Stimulated activated CD4-positive, alpha-beta T cell treated with anti-CD3 and anti-CD28 coated beads, Interleukin-2, amount 100 ng/mL, for 24 hours (primary cell): ENCODE measurements at regions not wholly inside any gene's neighbourhood (a gene's known extent, or its start where the extent isn't known, plus 50 kb on each side); places are given as distances from the start of the nearest gene placed in this dataset.
"Not testable (repeated sequence)": the region's sequence is repeated elsewhere in the genome, so short reads cannot be mapped to it uniquely, and the experiment has no call there.

ENCODE experiments used
- DNase-seq, 2 donors: peaks; one replicate each; pipeline ENCODE4 v3.0.0-alpha.2; 2020

GRCh38 chr4:65265526-65265925 lies 404.8 kb downstream of the EPHA5 start:
- no peak for DNase-seq

- DNase-seq: no peak
Observed at GRCh38 chr4:65259296-65259695, 411.0 kb downstream of the EPHA5 start.

GRCh38 chr4:65250916-65251315 lies 419.4 kb downstream of the EPHA5 start:
- DNase-seq: no peak

- no peak for DNase-seq
Observed at GRCh38 chr4:65249111-65249510, 421.2 kb downstream of the EPHA5 start.

GRCh38 chr4:65242156-65242846 lies 428.0 kb downstream of the EPHA5 start:
- no peak for DNase-seq

GRCh38 chr4:65241257-65241997 lies 428.9 kb downstream of the EPHA5 start:
- DNase-seq: no peak

GRCh38 chr4:65234061-65234460 lies 436.2 kb downstream of the EPHA5 start:
- no peak for DNase-seq

- no peak for DNase-seq
Observed at GRCh38 chr4:65227628-65228027, 442.7 kb downstream of the EPHA5 start.

GRCh38 chr4:65223601-65224000 lies 446.7 kb downstream of the EPHA5 start:
- DNase-seq: no peak

GRCh38 chr4:65223074-65223473 lies 447.2 kb downstream of the EPHA5 start:
- DNase-seq: not testable (repeated sequence)

- DNase-seq: no peak
Observed at GRCh38 chr4:65217179-65217578, 453.1 kb downstream of the EPHA5 start.

GRCh38 chr4:65202853-65203236 lies 467.4 kb downstream of the EPHA5 start:
- no peak for DNase-seq

- no peak for DNase-seq
Observed at GRCh38 chr4:65202165-65202852, 468.0 kb downstream of the EPHA5 start.

GRCh38 chr4:65195666-65196065 lies 474.6 kb downstream of the EPHA5 start:
- DNase-seq: no peak

- DNase-seq: no peak
Observed at GRCh38 chr4:65195002-65195401, 475.3 kb downstream of the EPHA5 start.

GRCh38 chr4:65193985-65194384 lies 476.3 kb downstream of the EPHA5 start:
- no peak for DNase-seq

- DNase-seq: no peak
Observed at GRCh38 chr4:65190780-65191179, 479.5 kb downstream of the EPHA5 start.

GRCh38 chr4:65175585-65175984 lies 494.7 kb downstream of the EPHA5 start:
- DNase-seq: no peak

- DNase-seq: no peak
Observed at GRCh38 chr4:65170768-65171514, 499.3 kb downstream of the EPHA5 start.

- DNase-seq: no peak
Observed at GRCh38 chr4:65167719-65168118, 502.6 kb downstream of the EPHA5 start.

GRCh38 chr4:65152205-65152604 lies 518.1 kb downstream of the EPHA5 start:
- DNase-seq: no peak

GRCh38 chr4:65139998-65140397 lies 530.3 kb downstream of the EPHA5 start:
- DNase-seq: no peak

GRCh38 chr4:65126200-65126599 lies 544.1 kb downstream of the EPHA5 start:
- no peak for DNase-seq
